Retinal pigment epithelial cell (primary cell): ENCODE measurements at regions not wholly inside any gene's neighbourhood (a gene's known extent, or its start where the extent isn't known, plus 50 kb on each side); places are given as distances from the start of the nearest gene placed in this dataset.

ENCODE experiments used
- DNase-seq: peaks from one replicate; pipeline ENCODE4 v3.0.0-alpha.2; 2010; ENCODE audit warnings: low read depth
- H3K4me3 ChIP-seq: 2 replicates; pipeline ENCODE4 v1.5.1; 2011; ENCODE audit warnings: mild to moderate bottlenecking, low read length, control low read depth, moderate library complexity
- CTCF ChIP-seq: conservative IDR thresholded peaks from 2 replicates; pipeline ENCODE4 v1.5.1; 2011; ENCODE audit warnings: low read depth, low read length, control low read depth, inconsistent platforms

- DNase-seq, result peak; percentile 4
- H3K4me3 ChIP-seq, result no peak overlapping the region
- no peak for TF ChIP-seq CTCF
Observed at GRCh38 chr4:133668061-133668851, 519.2 kb downstream of the PCDH10 start.

- TF ChIP-seq CTCF, result no peak
- DNase-seq, result no peak
- no peak overlapping the region for H3K4me3 ChIP-seq
Observed at GRCh38 chr4:133647206-133647605, 498.1 kb downstream of the PCDH10 start.

- H3K4me3 ChIP-seq, result no peak overlapping the region
- no peak for DNase-seq
- no peak for TF ChIP-seq CTCF
Observed at GRCh38 chr4:133641191-133641590, 492.1 kb downstream of the PCDH10 start.

- TF ChIP-seq CTCF, result no peak
Observed at GRCh38 chr4:133638751-133639150, 489.7 kb downstream of the PCDH10 start.

GRCh38 chr4:133637161-133637560 is 488.1 kb downstream of the PCDH10 start:
- no peak for DNase-seq
- TF ChIP-seq CTCF, result no peak
- H3K4me3 ChIP-seq, result no peak overlapping the region

More at GRCh38 chr4:133638751-133639150, 489.7 kb downstream of the PCDH10 start:
- no peak for DNase-seq
- no peak overlapping the region for H3K4me3 ChIP-seq

- no peak for DNase-seq
Observed at GRCh38 chr4:133624744-133625143, 475.6 kb downstream of the PCDH10 start.

More at GRCh38 chr4:133624744-133625143, 475.6 kb downstream of the PCDH10 start:
- TF ChIP-seq CTCF, result no peak
- H3K4me3 ChIP-seq, result no peak overlapping the region
